Loucy (cell line): ENCODE measurements at regions not wholly inside any gene's neighbourhood (a gene's known extent, or its start where the extent isn't known, plus 50 kb on each side); places are given as distances from the start of the nearest gene placed in this dataset.

Experiments used
- EZH2phosphoT487 ChIP-seq: fragments of 200-600 bp; IDR thresholded peaks from 2 replicates; pipeline ENCODE4 v1.6.1; 2018; ENCODE audit warnings: antibody characterized with exemption, mild to moderate bottlenecking, moderate library complexity, borderline replicate concordance
- TF ChIP-seq, protein P1 (sequence below): fragments of 200-600 bp; sonication (generic); conservative IDR thresholded peaks from 2 replicates; pipeline ENCODE4 v1.5.1; 2014; ENCODE audit warnings: mild to moderate bottlenecking, antibody characterized with exemption, low read length

DNA sequence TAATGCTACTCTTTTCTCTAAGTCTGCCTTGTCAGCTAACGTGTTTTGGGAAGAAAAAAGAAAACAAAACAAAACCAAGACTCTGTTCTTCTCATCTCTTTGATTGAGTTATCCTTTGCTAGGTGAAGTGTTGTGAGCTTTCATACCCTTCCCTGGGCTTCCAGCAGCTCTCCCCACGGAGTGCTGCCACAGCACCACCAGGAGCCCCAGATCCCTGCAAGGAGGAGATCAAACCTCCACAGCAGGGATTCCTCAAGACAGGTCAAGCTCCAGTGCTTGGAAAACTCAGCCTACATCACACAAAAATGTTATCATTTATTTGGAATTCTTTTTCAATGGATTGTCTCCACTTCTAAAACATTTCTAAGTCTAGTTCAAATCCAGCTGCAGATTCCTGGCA is 1981.9 kb upstream of the TENM3 start:
- TF ChIP-seq, protein P1, sequence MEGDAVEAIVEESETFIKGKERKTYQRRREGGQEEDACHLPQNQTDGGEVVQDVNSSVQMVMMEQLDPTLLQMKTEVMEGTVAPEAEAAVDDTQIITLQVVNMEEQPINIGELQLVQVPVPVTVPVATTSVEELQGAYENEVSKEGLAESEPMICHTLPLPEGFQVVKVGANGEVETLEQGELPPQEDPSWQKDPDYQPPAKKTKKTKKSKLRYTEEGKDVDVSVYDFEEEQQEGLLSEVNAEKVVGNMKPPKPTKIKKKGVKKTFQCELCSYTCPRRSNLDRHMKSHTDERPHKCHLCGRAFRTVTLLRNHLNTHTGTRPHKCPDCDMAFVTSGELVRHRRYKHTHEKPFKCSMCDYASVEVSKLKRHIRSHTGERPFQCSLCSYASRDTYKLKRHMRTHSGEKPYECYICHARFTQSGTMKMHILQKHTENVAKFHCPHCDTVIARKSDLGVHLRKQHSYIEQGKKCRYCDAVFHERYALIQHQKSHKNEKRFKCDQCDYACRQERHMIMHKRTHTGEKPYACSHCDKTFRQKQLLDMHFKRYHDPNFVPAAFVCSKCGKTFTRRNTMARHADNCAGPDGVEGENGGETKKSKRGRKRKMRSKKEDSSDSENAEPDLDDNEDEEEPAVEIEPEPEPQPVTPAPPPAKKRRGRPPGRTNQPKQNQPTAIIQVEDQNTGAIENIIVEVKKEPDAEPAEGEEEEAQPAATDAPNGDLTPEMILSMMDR: no peak
- no peak for TF ChIP-seq EZH2phosphoT487
